Stimulated activated CD4-positive, alpha-beta T cell treated with anti-CD3 and anti-CD28 coated beads, Interleukin-2, amount 100 ng/mL, for 48 hours (primary cell): ENCODE measurements at regions not wholly inside any gene's neighbourhood (a gene's known extent, or its start where the extent isn't known, plus 50 kb on each side); places are given as distances from the start of the nearest gene placed in this dataset.
"Not testable (repeated sequence)": the region's sequence is repeated elsewhere in the genome, so short reads cannot be mapped to it uniquely, and the experiment has no call there.

ENCODE experiments used
- DNase-seq, 2 donors: peaks; one replicate each; pipeline ENCODE4 v3.0.0-alpha.2; 2020

DNA sequence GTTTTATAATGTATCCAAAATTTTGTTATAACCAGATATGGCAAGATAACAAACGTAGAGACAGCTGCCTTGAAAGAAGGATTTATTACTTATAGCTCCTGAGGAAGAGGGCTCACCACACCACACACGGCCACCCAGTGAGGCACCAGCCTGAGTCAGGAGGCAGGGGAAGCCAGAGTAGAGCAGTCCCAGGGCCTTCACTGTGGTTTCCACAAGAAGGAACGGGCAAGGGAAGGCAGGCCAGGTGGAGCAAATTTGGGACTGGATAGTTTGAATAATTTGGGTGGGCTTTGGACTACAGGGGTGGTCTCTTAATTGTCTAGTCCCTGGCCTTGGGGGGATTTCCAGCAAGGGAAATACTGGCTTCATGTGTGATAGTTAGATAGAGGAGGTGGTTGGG lies 72.5 kb downstream of the RRAGC start:
- no peak for DNase-seq

DNA sequence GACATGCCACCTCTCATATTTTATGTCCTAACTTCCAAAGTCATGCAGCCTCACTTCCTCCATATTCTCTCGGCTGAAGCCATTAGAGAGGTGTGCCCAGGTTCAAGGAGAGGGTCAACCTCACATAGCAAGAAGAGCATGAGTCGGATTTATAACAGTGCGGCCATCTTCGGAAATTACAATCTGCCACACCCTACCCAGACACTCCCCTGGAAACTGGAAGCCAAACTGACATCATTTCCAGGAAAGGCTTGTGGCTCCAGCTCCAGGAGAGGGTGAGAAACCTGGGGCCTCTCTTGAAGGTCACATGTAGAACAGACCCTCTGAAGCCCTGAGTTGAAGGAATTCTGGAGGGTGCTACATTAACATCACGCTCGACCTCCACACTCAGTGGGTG lies 73.5 kb downstream of the RRAGC start:
- no peak for DNase-seq

DNA sequence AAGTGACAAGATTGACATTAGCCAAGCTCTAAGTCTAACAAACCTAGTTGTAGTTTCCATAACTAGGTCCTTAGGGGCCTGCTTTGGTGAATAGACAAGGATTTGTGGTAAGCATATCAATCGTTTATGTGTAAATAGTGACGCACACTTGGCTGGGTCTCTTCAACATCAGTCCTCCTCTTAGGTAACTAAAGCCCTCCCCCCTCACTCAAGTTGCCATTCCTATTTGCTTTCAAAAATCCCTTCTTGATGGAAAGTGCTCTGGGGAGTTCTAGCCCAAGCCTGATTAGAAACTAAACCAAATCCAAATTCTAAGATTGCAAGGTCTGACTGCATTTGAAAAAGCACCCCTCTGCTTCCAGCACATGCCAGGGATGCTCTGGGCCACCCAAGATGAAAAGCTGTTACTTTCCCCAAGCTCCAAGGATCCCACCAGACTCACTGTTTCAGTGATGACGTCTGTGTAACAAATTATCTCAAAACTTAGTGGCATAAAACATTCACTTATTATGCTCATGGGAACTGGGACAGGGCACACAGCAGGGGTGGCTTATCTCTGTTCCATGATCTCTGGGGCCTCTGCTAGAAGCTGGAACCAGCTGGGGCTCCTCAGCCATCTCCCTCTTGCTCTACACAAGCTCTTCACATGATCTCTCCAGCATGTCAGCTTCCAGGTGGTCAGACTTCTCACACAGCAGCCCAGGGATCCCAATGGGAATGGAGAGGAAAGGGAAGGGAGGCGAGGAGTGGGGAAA lies 74.1 kb downstream of the RRAGC start:
- no peak for DNase-seq

DNA sequence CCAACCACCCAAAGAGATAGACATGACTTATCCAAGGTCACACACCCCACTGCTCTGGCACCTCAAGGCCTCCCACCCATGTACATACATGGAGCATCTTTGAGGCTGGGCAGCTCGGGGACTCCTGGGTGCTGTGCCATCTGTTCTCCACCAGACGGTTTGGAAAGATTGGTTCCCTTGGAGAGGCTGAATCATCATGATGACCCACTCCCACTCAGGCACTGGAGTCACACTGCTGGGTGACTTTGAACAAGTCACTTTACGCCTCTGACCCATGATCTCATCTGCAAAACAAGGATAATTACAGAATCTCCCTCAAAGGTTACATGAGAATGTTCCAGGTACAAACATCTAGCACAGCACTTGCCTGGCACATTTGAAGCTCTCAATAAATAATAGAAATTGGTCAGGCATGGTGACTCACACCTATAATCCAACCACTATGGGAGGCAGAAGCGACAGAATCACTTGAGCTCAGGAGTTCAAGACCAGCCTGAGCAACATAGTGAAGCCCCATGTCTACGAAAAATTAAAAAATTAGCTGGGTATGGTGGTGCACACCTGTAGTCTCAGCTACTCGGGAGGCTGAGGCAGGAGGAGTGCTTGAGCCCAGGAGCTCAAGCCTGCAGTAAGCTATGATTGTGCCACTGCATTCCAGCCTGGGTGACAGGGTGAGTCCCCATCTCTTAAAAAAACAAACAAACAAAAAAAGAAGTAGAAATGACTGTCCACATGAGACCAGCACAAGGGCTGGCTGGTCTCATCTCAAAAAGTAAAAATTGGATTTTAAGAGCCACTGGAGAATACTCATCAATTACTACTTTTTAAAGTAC lies 74.9 kb downstream of the RRAGC start:
- no peak for DNase-seq

DNA sequence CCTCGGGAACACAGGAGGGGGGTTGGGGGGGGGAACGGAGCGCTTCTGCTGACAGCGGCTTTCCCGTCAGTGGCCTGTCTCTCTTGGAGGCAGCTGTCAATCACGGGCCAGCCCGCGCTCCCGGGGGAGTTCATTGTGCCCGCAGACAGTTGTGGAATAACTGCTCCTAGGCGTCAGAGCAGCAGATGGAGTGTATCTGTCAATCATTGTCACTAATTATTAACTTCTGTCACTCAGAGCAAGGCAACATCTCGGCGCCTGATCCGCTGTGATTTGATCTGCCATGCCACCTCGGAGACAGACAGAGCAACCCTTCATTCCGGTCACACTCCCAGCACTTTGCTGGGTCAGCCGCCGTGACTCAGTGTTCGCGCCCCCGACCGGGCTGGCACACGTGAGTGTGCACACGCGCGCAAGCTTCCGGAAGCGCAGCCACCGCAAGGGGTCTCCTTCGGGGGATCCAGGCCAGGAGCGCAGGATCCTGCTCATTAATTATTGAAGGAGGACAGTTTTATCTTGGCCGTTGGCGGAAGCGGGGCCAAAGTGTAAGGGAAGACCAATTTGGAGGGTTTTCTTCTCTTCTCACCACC lies 75.8 kb downstream of the RRAGC start:
- DNase-seq, result no peak

DNA sequence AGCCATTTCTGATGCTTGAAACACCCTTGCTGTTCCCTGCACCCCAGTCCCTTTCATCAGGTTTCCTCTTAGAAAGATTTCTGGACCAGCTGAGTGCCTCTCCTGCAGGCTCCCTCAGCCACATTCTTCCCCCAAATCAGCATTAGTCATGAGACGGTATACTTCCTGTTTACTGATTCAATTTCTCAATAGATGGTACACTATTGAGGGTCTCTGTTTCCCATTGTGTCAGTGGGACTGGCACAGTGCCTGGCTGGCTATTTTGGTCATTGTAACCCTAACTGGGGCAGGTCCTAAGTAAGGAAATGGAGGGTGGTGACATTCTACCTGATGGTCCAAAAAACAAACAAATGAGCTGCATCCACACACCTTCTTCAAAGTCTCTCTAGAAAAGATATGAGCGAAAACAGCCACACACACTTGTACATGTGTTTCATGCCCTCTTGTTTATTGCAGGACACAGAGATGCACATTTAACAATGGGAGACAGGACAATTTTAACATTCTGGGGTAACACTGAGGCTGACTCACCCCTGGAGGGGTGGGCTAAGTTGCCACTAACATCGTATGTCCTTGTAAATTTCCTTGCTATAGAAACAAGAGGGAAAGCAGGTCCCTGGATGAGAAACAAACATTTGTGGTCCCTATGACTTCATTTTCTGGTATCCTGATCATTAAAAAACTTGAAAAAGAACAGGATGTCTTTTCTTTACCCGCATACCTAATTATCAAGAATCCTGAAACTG lies 77.5 kb downstream of the RRAGC start:
- no peak for DNase-seq

DNA sequence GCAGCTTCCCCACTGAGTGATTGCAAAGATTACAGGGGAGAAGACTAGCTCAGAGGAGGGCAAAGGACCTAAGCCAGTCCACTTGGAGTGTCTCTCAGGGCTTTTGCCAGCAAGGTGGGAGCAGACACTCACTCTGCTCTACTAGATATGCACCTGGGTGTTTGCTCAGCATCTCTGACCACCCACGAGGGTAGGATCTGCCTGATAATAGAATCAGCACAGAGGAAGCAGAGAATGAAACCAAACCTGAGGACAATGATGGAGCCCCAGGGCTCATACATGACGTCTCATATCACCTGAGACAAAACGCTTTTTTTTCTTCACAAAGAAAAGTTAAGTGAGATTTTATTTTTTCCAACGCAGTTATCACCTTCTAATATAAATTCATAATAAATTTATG lies 79.4 kb downstream of the RRAGC start:
- no peak for DNase-seq

DNA sequence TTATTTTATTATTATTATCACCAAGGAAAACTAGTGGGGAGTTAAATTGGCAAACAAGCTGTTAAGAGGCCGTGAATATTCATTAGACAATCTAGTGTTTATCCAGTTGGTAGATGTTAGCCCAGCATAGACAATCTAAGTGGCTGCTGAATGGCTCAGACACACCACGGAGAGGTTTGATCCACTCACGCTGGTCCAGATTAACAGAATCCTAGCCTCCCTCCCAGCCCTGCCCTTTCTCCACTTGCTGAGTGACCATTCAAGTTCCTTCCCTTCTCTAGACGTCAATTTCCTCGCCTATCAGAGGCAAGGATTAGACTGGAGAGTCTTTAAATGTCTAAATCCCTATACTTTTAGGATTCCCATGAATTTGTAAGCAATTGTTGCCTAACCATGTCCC lies 80.1 kb downstream of the RRAGC start:
- no peak for DNase-seq

DNA sequence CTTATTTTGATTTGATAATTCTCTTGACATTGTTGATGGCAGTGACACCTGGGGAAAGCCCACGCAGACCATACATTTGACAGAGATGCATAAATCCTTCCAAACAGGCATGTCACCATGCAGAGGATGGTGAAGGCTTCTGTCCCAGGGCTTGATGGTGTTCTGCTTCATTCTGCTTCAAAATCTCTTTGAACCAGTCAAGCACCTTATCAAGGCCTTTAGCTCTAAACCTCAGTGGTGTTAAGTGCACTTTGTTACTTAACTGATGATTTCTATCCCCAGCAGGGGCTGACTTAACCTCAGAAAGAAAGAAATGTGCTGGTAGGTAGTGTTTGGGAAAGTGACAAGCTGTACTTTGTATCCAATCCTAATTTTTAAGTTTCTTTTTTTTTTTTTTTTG lies 81.1 kb downstream of the RRAGC start:
- DNase-seq, result no peak

DNA sequence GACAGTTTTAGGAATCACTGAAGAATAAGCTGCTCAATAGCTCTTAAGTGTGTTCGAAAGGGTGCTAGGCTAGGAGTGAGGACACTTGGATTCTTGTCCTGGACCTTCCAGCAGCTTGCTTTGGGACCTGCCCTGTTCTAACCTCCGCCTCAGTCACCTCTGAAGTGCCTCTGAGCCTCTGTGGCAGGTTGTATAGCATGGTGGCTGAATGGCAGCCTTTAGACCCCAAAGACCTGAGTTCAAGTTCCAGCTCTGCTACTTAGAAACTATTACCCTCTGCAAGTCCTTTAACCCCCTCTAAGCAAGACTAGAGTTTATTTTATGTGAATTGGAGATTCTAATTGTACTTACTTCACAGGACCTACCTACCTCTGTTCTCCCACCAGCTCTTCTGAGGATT lies 81.5 kb downstream of the RRAGC start:
- no peak for DNase-seq

DNA sequence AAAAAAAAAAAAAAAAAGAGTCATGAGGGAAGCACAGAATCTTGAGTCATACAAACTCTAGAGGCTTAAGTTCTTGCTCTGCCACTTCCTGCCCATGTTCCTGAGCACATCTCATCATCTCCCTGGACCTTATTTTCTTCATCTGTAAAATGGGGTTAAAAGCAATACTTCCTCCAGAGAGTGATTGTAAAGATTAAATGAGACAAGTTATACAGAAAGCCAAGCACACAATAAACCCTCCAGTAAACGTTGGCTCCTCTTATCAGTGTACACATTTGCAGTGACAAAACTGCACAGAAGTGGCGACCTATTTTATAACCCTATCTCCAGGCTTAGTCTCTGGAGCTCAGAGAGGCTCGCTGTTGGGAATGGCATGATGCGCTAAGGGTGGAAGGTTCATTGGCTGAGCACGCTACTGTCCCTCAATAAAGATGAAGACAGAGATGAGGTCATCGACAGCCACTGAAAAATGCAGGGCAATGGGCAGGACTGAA lies 82.1 kb downstream of the RRAGC start:
- no peak for DNase-seq

DNA sequence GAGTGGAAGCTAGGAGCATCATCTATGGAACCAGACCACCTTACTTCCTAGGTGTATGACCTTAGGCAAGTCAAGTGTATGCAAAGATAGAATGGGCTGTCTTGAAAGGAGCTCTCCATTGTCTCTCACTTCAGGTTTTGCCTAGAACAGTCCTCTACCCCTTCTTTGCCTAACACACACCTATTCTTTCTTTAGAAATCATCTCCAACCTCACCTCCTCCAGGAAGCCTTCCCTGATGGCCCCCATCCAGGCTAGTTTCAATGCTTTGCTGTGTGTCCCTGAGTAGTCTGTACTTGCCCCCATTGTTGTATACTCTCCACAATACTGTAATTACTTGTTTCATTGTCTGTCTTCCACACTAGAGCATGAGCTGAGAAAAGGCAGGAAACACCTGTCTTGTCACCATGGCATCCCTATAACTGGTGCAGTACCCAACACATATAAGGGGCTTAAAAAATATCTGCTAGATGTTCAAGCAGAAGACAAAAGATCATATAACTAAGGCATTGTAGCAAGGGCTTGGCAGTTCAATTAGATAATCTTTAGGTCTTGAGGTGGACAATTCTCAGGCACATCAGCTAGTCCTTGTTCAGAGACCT lies 83.0 kb downstream of the RRAGC start:
- DNase-seq, result no peak

DNA sequence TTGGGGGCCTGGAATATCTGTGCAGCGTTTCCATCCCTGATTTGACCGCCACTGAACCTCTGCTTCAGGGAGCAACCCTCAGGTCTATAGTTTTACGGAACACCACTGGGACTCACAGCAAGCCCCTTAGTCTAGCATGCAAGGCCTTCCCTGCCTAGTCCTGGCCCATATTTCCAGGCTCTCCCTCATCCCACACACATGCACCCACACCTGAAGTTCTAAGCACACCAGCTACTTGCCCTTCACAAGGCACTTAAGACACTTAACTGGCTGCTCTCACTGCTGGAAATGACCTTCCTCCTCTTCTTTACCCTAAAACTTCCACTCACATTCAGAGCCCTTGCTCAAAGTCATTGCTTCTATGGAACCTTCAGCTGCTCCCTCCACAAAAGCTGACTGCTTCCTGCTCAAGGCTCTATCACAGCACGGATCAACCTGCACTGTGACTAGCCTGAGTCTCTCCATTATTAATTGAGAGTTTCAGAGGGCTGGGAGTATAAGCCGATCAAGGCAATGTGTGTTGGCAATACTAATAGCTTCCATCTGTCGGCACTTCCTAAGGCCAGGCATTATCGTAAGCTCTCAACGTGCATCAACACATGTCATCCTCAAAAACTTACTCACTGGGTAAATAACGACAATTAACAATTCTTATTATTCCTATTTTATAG lies 84.3 kb downstream of the RRAGC start:
- no peak for DNase-seq

DNA sequence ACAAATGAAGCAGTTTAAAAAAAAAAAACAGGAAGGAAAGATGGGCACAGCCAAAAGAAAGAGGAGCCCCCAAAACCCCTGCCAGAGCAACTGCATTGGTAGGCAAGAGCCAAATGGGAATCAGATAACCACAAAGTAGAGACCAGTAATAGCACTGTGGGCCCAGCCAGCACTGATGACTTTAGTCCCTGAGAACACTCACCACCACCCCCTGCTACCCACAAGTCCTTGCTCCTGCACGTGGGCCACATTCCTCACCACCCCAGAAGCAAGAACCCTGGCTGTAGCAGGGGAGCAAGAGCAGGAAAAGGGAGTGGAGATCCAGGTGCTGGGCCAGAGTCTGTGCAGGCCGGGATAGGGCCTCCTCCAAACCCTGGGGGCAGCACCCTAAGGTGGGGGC lies 86.1 kb downstream of the RRAGC start:
- DNase-seq, result no peak

DNA sequence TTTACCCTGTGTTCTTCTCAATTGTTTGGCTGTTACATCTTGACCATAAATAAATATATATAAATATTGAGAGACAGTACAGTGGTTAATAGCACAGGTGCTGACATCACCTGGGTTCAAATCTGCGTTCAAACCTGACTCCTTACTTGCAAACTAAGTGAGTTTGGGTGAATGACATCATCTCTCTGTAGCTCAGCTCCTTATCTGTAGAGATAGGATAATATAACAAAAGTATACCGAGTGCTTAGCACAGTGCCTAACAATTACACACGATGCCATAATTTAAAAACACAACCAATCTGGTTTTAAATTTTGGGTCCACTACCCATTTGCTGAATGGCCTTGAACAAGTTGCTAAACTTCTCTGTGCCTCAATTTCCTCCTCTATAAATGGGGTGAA lies 86.6 kb downstream of the RRAGC start:
- no peak for DNase-seq

DNA sequence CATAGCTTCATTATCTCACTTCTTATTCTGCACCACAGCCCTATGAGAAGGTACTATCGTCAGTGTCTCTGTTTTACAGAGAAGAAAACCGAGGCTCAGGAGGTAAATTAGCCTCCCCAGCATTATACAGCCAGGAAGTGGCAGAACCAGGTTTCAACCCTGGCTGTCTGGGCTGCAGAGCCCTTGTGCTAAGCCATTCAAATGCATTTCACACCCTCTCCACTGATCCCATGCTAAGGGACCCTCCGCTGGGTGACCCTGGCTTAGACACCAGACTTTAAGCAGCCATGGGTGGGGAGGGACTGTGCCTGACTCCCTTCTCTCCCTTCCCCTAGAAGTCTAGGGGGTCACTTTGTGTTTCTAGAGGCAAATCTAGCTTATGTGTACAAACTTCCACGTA lies 87.5 kb downstream of the RRAGC start:
- no peak for DNase-seq

DNA sequence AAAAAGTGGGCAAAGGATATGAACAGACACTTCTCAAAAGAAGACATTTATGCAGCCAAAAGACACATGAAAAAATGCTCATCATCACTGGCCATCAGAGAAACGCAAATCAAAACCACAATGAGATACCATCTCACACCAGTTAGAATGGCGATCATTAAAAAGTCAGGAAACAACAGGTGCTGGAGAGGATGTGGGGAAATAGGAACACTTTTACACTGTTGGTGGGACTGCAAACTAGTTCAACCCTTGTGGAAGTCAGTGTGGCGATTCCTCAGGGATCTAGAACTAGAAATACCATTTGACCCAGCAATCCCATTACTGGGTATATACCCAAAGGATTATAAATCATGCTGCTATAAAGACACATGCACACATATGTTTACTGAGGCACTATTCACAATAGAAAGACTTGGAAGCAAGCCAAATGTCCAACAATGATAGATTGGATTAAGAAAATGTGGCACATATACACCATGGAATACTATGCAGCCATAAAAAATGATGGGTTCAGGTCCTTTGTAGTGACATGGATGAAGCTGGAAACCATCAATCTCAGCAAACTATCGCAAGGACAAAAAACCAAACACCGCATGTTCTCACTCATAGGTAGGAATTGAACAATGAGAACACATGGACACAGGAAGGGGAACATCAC lies 88.9 kb downstream of the RRAGC start:
- DNase-seq, result not testable (repeated sequence)

DNA sequence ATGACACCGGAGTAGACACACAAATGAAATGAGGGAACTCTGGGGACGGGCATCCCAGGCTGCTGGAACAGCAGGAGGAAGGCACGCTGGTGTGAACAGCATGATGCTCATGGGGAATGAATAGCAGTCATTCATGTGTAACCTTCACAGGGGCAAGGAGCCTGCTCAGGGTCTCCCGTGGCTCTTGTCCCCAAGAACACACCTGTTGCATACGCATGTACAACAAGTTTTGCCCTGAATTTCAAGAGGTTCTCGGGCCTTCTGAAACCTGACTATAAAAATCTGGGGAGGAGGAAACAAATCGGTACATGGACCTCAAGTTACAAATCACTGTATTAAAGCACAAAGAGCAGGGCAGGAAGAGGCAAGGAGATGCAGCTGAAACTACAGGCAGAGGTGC lies 93.4 kb downstream of the RRAGC start:
- DNase-seq, result no peak

DNA sequence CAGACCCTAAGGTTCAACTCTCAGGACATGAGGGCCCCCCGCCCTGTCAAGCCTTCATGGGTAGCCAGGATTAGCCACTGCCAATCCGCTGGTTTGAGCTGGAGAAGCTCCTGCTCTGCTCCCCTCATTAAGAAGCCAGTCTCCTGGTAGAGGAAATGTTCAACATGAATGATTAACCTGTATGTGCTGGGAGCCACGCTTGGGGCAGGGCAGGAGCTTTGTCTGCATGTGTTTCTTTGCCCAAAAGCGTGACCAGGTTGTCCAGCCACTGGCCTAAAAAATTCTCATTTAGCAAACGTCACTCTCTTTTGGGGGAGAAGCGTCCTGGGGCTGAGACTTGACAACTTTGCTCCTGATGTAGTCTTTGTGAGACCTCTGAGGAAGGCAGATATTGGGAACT lies 96.5 kb downstream of the RRAGC start:
- no peak for DNase-seq

DNA sequence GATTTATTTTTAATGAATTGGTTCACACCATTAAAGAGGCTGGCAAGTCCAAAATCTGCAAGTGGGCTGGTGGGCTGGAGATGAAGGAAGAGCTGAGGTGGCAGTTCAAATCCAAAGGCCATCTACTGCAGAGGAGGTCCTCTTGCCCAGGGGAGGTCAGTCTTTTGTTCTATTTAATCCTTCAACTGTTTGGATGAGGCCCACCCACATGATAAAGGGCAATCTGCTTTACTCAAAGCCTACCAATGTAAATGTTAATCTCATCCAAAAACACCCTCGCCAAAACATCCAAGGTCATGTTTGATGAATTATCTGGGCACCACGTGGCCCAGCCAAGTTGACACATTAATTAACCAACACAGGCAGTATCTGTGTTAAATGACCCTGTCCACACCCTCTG lies 99.0 kb downstream of the RRAGC start:
- DNase-seq, result no peak

DNA sequence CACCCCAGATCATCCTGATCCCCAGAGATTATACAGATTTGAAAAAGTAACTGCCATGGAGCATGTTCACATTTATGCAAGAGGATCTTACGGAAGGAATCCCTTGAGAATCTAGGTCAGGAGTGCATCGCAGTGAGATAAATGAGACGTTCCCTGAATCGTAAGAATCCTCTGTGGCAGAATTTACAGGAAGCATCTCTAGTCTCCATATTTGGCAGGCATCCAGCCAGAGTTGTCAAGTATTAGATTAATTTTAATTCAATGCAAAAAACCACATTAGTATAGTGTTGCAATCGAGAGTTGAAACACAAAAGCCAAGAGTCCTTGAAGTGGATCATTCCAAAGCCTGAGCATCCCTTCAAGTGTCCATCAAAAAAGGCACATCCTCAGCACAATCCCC lies 100.8 kb downstream of the RRAGC start:
- no peak for DNase-seq
